ENCODE measurements at regions not wholly inside any gene's neighbourhood (a gene's known extent, or its start where the extent isn't known, plus 50 kb on each side); places are given as distances from the start of the nearest gene placed in this dataset.
"Not testable (repeated sequence)": the region's sequence is repeated elsewhere in the genome, so short reads cannot be mapped to it uniquely, and the experiment has no call there.

DNA sequence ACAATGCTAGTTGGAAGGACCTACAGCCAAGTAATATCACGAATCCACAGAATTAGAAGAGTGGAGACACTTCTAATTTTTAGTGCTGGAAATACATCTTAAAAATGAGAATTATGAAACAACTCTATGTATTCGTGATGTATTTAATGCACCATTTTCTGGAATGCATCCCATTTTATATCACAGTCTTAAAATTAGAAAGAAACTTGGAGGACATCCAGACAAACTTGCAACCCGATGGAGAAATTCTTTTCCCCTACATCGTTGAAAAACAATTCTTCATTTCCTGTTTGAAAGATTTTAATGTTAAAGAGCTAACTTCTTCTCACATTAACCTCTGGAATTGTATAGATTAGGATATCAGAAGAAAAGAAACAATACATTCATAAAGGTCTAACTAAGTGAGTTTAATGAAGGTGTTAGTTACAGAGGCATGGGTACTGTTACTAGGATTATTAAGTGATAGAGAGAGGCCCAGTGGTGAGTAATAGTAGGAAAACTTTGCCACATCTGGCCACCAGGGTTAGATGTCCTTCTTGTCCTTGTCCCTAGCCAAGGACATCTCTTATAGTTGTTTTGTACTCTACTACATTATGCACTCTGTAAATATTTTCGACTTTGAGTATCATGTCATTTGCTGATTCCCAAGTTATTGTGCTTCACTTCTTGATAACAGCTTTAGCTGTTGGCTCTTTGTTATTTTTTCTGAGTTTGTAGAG, 502.4 kb upstream of the PTCHD4 start:
- DNase-seq (ENCODE audit: low read depth, low spot score) = no peak
- H3K4me3 ChIP-seq (ENCODE audit: insufficient read length, low read depth) = no peak overlapping the region
- TF ChIP-seq ZNF274 (IDR thresholded peaks at IDR 0.05; ENCODE audit: low read depth, low read length) (no peak), YY1 (IDR thresholded peaks at IDR 0.05; ENCODE audit: insufficient read depth, insufficient read length) (no peak), SUZ12 (IDR thresholded peaks at IDR 0.05; ENCODE audit: extremely low read depth, insufficient read depth, insufficient read length) (no peak)

DNA sequence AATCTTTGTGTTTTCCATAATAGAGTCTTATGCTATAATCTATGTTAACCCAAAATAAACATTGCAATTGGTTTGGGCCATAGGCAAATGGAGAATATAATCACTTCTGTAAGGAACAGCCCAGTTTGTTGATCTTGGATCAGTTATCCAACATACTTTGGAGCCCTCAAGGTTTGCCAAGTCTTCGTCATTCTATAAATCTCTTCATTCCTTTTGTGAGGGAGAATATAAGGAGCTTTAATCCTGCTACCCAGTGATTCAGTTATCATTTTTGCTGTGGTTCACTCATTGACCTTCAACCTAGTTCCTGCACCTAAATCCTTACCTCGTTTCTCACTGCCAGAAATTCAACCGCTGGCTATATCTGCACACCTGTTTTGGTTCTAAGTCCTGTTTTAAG, 500.3 kb upstream of the PTCHD4 start:
- H3K4me1 ChIP-seq (ENCODE audit: insufficient read depth, insufficient read length) = no peaks in the 10 kb centered on the region
- no peak for TF ChIP-seq ZNF274 (IDR thresholded peaks at IDR 0.05; ENCODE audit: low read depth, low read length)
- TF ChIP-seq YY1 (IDR thresholded peaks at IDR 0.05; ENCODE audit: insufficient read depth, insufficient read length) = no peak
- TF ChIP-seq SUZ12 (IDR thresholded peaks at IDR 0.05; ENCODE audit: extremely low read depth, insufficient read depth, insufficient read length) = no peak
- no peak for DNase-seq (ENCODE audit: low read depth, low spot score)
- no peaks in the 10 kb centered on the region for H3K9me3 ChIP-seq (ENCODE audit: insufficient read depth, low read length)
- H3K36me3 ChIP-seq (ENCODE audit: insufficient read depth, insufficient read length, low read length) = no peaks in the 10 kb centered on the region
- no peak overlapping the region for H3K9ac ChIP-seq (ENCODE audit: insufficient read length, low read depth)
- no peaks in the 10 kb centered on the region for H3K27me3 ChIP-seq (ENCODE audit: insufficient read depth, insufficient read length)
- no peak overlapping the region for H3K4me3 ChIP-seq (ENCODE audit: insufficient read length, low read depth)

More for the DNA sequence above, 502.4 kb upstream of the PTCHD4 start:
- Histone ChIP-seq H3K27me3 (ENCODE audit: insufficient read depth, insufficient read length) (no peaks in the 10 kb centered on the region), H3K9me3 (ENCODE audit: insufficient read depth, low read length) (no peaks in the 10 kb centered on the region), H3K4me1 (ENCODE audit: insufficient read depth, insufficient read length) (no peaks in the 10 kb centered on the region), H3K36me3 (ENCODE audit: insufficient read depth, insufficient read length, low read length) (no peaks in the 10 kb centered on the region), H3K9ac (ENCODE audit: insufficient read length, low read depth) (no peak overlapping the region)

DNA sequence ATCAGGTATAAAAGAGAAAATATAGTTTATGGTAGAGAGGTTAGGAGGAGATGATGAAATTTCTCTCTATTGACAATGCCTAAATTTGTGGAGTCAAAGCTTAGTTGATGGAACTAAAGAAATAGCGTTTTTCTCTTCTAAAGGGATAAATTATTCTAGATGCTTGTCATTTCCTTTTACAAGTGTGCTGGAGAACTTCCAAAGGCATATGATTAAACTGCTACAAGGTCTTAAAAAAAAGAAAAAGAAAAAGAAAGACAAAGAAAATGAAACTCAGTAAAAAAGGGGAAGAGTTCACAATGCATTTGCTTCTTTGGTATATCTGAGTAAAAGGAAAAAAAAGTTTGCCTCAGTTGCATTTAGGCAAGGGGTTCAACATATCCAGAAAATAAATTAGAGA, 499.8 kb upstream of the PTCHD4 start:
- Histone ChIP-seq H3K9me3 (ENCODE audit: insufficient read depth, low read length) (no peaks in the 10 kb centered on the region), H3K9ac (ENCODE audit: insufficient read length, low read depth) (no peak overlapping the region), H3K4me1 (ENCODE audit: insufficient read depth, insufficient read length) (no peaks in the 10 kb centered on the region), H3K27me3 (ENCODE audit: insufficient read depth, insufficient read length) (no peaks in the 10 kb centered on the region), H3K4me3 (ENCODE audit: insufficient read length, low read depth) (no peak overlapping the region), H3K36me3 (ENCODE audit: insufficient read depth, insufficient read length, low read length) (no peaks in the 10 kb centered on the region)
- no peak for TF ChIP-seq YY1 (IDR thresholded peaks at IDR 0.05; ENCODE audit: insufficient read depth, insufficient read length)
- TF ChIP-seq ZNF274 (IDR thresholded peaks at IDR 0.05; ENCODE audit: low read depth, low read length) = no peak
- no peak for TF ChIP-seq SUZ12 (IDR thresholded peaks at IDR 0.05; ENCODE audit: extremely low read depth, insufficient read depth, insufficient read length)
- no peak for DNase-seq (ENCODE audit: low read depth, low spot score)

DNA sequence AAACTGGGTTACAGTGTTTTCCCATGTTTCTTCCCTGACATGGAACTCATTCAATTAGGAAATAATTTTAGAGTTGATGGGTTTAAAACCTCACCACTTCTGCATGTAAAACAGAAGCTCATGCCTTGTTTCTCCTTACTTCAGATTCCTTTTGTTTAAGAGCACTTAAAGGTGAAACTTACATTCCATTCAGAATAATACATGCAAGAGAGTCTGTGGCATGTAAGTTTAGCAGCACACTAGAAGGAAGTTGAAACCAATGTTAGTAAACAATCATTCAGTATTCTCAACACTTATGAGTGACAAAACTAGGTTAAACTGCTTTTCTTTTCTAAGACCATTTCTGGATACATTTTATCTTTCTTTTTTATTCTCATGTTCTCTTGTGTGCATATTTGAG, 495.6 kb upstream of the PTCHD4 start:
- Histone ChIP-seq H3K4me3 (ENCODE audit: insufficient read length, low read depth) (no peak overlapping the region), H3K4me1 (ENCODE audit: insufficient read depth, insufficient read length) (no peaks in the 10 kb centered on the region), H3K36me3 (ENCODE audit: insufficient read depth, insufficient read length, low read length) (no peaks in the 10 kb centered on the region), H3K9me3 (ENCODE audit: insufficient read depth, low read length) (no peaks in the 10 kb centered on the region), H3K9ac (ENCODE audit: insufficient read length, low read depth) (no peak overlapping the region), H3K27me3 (ENCODE audit: insufficient read depth, insufficient read length) (no peaks in the 10 kb centered on the region)
- DNase-seq (ENCODE audit: low read depth, low spot score) = no peak
- TF ChIP-seq YY1 (IDR thresholded peaks at IDR 0.05; ENCODE audit: insufficient read depth, insufficient read length) (no peak), ZNF274 (IDR thresholded peaks at IDR 0.05; ENCODE audit: low read depth, low read length) (no peak), SUZ12 (IDR thresholded peaks at IDR 0.05; ENCODE audit: extremely low read depth, insufficient read depth, insufficient read length) (no peak)

DNA sequence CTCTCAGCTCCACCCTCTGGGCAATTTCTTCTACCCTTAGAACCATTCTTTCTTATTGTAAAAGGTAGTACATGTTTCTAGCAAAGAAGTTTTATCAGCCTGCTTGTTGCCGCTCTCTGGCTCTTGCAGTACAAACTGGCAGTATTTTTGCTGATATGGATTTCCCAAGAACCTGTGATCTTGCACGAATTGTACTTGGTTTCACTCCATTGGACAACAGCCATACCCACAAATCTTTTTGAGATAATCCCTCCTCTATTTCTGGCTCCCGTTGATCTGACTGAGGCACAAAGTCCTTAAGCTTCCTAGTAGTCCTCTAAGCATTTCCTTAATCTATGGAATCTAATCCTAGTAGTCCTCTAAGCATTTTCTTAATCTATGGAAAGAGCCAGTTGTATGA, 487.0 kb upstream of the PTCHD4 start:
- Histone ChIP-seq H3K9me3 (ENCODE audit: insufficient read depth, low read length) (no peaks in the 10 kb centered on the region), H3K36me3 (ENCODE audit: insufficient read depth, insufficient read length, low read length) (no peaks in the 10 kb centered on the region), H3K4me3 (ENCODE audit: insufficient read length, low read depth) (no peak overlapping the region), H3K9ac (ENCODE audit: insufficient read length, low read depth) (no peak overlapping the region), H3K4me1 (ENCODE audit: insufficient read depth, insufficient read length) (no peaks in the 10 kb centered on the region), H3K27me3 (ENCODE audit: insufficient read depth, insufficient read length) (no peaks in the 10 kb centered on the region)
- no peak for DNase-seq (ENCODE audit: low read depth, low spot score)
- TF ChIP-seq YY1 (IDR thresholded peaks at IDR 0.05; ENCODE audit: insufficient read depth, insufficient read length) (no peak), SUZ12 (IDR thresholded peaks at IDR 0.05; ENCODE audit: extremely low read depth, insufficient read depth, insufficient read length) (no peak), ZNF274 (IDR thresholded peaks at IDR 0.05; ENCODE audit: low read depth, low read length) (no peak)

DNA sequence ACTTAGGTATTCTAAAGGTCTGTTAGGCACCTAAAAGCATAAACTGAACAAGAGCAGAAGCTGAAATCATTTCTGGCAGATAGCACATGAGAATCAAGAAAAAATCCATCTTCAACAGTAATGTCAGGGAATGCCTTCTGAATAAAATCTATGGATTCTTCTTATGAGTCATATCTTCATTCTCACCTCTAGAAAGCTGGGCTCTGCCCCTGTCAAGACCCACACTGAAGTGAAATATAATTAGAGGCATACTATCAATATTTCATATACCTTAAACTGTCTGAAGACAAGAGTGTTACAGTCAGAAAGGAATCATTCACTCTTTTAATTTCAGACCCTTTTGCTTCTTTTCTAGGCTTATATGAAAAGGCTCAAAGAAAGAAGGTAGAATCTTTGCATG, 485.8 kb upstream of the PTCHD4 start:
- TF ChIP-seq YY1 (IDR thresholded peaks at IDR 0.05; ENCODE audit: insufficient read depth, insufficient read length) (no peak), ZNF274 (IDR thresholded peaks at IDR 0.05; ENCODE audit: low read depth, low read length) (no peak), SUZ12 (IDR thresholded peaks at IDR 0.05; ENCODE audit: extremely low read depth, insufficient read depth, insufficient read length) (no peak)
- H3K36me3 ChIP-seq (ENCODE audit: insufficient read depth, insufficient read length, low read length) = no peaks in the 10 kb centered on the region
- no peak overlapping the region for H3K9ac ChIP-seq (ENCODE audit: insufficient read length, low read depth)

DNA sequence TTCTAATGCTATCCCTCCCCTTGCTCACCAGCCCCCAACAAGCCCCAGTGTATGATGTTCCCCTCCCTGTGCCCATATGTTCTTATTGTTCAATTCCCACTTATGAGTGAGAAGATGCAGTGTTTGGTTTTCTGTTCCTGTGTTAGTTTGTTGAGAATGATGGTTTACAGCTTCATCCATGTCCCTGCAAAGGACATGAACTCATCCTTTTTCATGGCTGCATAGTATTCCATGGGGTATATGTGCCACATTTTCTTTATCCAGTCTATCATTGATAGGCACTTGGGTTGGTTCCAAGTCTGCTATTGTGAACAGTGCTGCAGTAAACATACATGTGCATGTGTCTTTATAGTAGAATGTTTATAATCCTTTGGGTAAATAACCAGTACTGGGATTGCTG, 480.2 kb upstream of the PTCHD4 start:
- H3K36me3 ChIP-seq (ENCODE audit: insufficient read depth, insufficient read length, low read length); H3K9me3 ChIP-seq (ENCODE audit: insufficient read depth, low read length); H3K9ac ChIP-seq (ENCODE audit: insufficient read length, low read depth); H3K27me3 ChIP-seq (ENCODE audit: insufficient read depth, insufficient read length); H3K4me1 ChIP-seq (ENCODE audit: insufficient read depth, insufficient read length); DNase-seq (ENCODE audit: low read depth, low spot score); H3K4me3 ChIP-seq (ENCODE audit: insufficient read length, low read depth): not testable (repeated sequence)

More for the DNA sequence above, 485.8 kb upstream of the PTCHD4 start:
- DNase-seq (ENCODE audit: low read depth, low spot score) = no peak
- no peaks in the 10 kb centered on the region for H3K4me1 ChIP-seq (ENCODE audit: insufficient read depth, insufficient read length)
- no peaks in the 10 kb centered on the region for H3K27me3 ChIP-seq (ENCODE audit: insufficient read depth, insufficient read length)
- H3K4me3 ChIP-seq (ENCODE audit: insufficient read length, low read depth) = no peak overlapping the region
- H3K9me3 ChIP-seq (ENCODE audit: insufficient read depth, low read length) = no peaks in the 10 kb centered on the region

All from NT2/D1 (cell line).